GM12872 (cell line): ENCODE measurements at regions not wholly inside any gene's neighbourhood (a gene's known extent, or its start where the extent isn't known, plus 50 kb on each side); places are given as distances from the start of the nearest gene placed in this dataset.

ENCODE experiments used
- CTCF ChIP-seq: IDR thresholded peaks from 3 replicates; pipeline ENCODE4 v1.5.1; 2011; ENCODE audit warnings: low read depth, mild to moderate bottlenecking, low read length, moderate library complexity; ENCODE audit not compliant: insufficient read depth

DNA sequence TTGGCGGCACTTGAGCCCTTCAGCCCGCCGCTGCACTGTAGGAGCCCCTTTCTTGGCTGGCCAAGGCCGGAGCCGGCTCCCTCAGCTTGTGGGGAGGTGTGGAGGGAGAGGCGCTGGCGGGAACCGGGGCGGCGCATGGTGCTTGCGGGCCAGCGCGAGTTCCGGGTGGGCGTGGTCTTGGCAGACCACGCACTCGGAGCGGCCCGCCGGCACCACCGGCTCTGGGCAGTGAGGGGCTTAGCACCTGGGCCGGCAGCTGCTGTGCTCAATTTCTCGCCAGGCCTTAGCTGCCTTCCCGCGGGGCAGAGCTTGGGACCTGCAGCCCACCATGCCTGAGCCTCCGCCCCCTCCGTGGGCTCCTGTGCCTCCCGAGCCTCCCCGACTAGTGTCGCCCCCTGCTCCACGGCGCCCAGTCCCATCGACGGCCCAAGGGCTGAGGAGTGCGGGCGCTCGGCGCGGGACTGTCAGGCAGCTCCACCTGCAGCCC is 673.7 kb upstream of the BRINP3 start:
- no peak for TF ChIP-seq CTCF

- TF ChIP-seq CTCF, result no peak
Observed at GRCh38 chr1:191152776-191153175, 675.1 kb upstream of the BRINP3 start.

- TF ChIP-seq CTCF, result no peak
Observed at GRCh38 chr1:191155178-191155577, 677.5 kb upstream of the BRINP3 start.

GRCh38 chr1:191160837-191161236 is 683.2 kb upstream of the BRINP3 start:
- no peak for TF ChIP-seq CTCF

- TF ChIP-seq CTCF, result no peak
Observed at GRCh38 chr1:191162762-191163161, 685.1 kb upstream of the BRINP3 start.

GRCh38 chr1:191163621-191164020 is 686.0 kb upstream of the BRINP3 start:
- TF ChIP-seq CTCF, result no peak

DNA sequence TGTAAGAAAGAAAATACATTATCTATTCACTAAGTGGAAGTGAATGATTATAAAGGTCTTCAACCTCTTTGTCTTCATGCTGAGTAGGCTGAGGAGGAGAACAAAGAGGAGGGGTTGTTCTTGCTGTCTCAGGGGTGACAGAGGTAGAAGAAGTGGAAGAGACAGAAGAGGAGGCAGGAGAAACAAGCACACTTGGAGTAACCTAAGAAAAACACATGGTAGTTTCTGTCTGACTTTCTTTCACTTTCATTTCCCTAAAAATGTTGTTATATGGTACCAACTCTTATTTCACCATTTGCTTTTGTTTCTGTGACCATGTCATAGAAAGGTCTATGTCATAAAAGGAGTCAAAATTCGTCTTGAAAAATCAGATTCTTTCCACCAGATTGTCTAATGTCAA is 696.6 kb upstream of the BRINP3 start:
- no peak for TF ChIP-seq CTCF

DNA sequence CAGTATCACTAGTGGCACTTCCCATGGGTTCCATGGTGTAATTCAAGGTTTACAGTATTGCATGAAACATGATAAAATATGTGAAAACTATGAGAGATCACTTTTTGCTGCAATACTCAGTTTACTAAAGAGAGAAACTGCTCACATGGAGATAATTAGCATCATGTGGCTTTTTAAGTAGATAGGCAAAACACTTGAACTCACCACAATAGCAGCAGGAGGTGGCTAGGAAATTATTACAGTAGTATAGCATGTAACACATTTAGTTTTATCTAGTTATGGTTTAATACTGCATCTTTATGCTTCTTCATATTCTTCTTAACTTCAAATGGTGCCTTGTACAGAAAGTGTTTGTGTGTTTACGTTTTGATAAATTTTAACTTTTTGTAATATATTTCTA is 698.5 kb upstream of the BRINP3 start:
- no peak for TF ChIP-seq CTCF
